Body of pancreas (tissue), 4 donors: ENCODE measurements at regions not wholly inside any gene's neighbourhood (a gene's known extent, or its start where the extent isn't known, plus 50 kb on each side); places are given as distances from the start of the nearest gene placed in this dataset.

Source experiments
- POLR2A ChIP-seq, 3 donors: fragments of 450-650 bp; IDR thresholded peaks; one replicate each; pipeline ENCODE4 v1.6.1; 2016; ENCODE audit warnings: antibody characterized with exemption in 3 of 3, mild to moderate bottlenecking in 2 of 3
- TF ChIP-seq, protein P1 (sequence below), 7 experiments: fragments of 450-650 bp in 4 of 7; fragments of 200-600 bp in 3 of 7; sonication (generic) in 3 of 7; IDR thresholded peaks; one replicate each; pipeline ENCODE4 v1.5.1; 2016 to 2019; ENCODE audit warnings: antibody characterized with exemption in 7 of 7

DNA sequence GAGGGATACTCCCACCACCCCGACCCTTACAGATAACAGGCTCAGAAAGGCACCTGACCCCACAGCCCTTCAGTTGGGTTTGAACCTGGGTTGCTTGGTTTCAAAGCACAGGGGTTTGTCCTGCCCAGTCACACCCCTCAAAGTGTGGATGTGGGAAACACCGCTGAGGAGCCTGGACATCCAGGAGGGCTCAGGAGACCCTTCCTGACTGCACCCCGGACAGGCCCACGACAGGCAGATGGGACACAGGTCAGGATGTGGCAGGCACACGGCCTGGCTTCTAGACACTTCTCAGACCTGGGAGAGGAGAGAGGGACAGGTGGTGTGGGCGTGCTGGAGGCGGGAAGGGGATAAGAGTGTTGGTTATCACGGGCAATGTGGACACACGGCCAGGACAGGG, 932.3 kb downstream of the BRD1 start:
- TF ChIP-seq POLR2A (IDR thresholded peaks at IDR 0.05), result no peak
- TF ChIP-seq, protein P1, sequence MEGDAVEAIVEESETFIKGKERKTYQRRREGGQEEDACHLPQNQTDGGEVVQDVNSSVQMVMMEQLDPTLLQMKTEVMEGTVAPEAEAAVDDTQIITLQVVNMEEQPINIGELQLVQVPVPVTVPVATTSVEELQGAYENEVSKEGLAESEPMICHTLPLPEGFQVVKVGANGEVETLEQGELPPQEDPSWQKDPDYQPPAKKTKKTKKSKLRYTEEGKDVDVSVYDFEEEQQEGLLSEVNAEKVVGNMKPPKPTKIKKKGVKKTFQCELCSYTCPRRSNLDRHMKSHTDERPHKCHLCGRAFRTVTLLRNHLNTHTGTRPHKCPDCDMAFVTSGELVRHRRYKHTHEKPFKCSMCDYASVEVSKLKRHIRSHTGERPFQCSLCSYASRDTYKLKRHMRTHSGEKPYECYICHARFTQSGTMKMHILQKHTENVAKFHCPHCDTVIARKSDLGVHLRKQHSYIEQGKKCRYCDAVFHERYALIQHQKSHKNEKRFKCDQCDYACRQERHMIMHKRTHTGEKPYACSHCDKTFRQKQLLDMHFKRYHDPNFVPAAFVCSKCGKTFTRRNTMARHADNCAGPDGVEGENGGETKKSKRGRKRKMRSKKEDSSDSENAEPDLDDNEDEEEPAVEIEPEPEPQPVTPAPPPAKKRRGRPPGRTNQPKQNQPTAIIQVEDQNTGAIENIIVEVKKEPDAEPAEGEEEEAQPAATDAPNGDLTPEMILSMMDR (IDR thresholded peaks at IDR 0.05), result no peak
